Skeletal muscle cell (primary cell): ENCODE measurements at regions not wholly inside any gene's neighbourhood (a gene's known extent, or its start where the extent isn't known, plus 50 kb on each side); places are given as distances from the start of the nearest gene placed in this dataset.

Experiments
- DNase-seq: peaks from one replicate; pipeline ENCODE4 v3.0.0-alpha.2; 2010; ENCODE audit warnings: low read depth
- H3K4me3 ChIP-seq: 2 replicates; pipeline ENCODE4 v1.5.1; 2011; ENCODE audit warnings: low read depth, mild to moderate bottlenecking, control low read depth, low read length, moderate library complexity

DNA sequence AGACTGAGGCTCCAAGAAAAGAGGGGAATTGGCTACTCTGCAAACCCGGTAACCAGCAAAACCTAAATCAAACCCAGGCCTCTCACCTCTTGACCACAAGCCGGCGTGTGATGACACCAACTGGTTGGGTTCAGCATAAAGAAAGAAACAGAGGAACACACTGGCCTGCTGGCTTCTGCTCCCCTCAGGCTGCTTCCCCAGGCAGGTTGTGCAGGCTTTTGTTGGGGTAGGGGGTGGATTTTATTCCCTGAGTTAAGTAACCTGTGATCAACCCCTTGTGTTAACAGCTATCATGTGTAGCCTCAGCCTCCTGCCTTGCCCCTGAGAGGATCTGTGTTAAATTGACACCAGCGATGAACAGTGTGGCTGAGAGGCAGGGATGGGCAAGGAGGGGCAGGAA is 111.6 kb upstream of the ZBTB40 start:
- H3K4me3 ChIP-seq, result no peak overlapping the region
- no peak for DNase-seq

DNA sequence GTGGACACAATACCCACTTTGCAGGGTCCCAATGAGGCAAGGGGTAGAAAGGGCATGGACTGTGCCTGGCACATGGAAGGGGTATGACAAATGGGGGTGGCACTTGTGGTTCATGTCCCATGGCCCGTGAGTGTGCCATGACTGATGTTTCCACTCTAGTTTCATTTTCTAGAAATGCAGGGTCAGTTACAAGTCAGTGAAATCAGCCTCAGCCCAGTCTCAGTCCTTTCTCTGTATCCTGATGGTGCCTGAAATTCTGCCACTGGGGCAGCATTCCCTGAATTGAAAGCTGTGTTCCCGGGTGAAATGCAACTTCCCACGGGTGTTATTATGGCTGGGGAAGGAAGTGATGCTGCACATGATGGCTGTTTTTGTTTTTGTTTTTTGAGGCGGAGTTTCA is 110.8 kb upstream of the ZBTB40 start:
- DNase-seq, result no peak
- no peak overlapping the region for H3K4me3 ChIP-seq

DNA sequence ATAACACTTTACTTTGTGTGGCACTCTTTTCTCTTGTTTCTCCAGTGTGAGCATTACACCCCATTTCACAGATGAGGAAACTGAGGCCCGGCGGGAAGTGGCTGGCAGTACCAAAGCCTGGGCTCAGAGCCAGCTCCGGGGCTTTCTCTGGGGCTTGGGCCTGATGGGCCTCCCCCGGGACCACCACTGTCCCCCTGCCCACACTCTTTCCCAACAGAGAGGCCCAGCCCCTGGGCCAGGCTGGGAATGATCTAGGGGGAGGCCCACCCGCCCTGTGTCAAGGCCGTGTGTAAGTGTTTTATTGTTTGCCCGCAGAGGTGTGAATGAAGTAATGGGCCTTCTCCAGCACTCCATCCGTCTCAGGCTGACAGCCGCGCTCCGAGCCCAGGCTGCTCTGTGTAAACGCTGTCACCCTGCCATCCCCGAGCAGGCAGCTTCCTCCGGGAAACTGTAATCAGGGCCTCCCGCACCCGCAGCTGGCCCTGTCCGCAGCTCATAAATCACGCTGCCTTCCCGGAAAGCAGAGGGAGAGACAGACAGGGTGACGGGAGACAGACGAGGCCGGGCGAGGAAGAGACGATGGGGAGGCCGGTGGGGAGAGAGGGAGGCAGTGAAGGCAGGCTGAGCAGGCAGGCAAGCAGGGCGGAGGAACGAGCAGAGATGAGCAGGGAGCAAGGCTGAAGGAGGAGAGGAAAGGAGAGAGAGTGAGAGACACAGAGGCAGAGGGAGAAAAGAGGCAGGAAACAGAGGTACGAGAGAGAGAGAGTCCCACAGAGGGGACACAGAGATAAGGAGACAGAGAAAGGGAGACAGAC is 109.7 kb upstream of the ZBTB40 start:
- peak; percentile 17 for DNase-seq
- peak overlapping the region; percentile 25 for H3K4me3 ChIP-seq

DNA sequence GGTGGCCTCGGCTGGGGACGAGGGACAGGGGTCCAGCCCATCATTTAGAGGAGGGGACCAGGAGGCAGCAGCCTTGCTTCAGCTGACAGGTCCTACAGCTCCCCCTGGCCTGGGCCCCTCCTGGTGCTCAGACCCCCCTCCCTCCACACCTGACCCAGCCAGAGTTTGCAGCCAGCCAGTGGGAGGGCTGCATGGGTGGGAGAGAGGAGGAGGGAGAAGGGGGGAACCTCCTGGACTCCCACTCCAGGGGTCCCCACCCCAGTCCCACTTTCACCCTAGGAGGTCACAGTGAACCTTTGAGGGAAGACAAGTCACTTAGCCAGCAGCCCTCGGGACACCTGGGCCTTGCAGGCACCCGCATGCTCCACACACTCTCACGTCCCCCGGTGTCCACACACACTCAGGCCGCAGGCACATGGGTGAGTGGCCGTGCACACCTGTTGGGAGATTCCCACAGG is 108.9 kb upstream of the ZBTB40 start:
- no peak overlapping the region for H3K4me3 ChIP-seq
- no peak for DNase-seq

DNA sequence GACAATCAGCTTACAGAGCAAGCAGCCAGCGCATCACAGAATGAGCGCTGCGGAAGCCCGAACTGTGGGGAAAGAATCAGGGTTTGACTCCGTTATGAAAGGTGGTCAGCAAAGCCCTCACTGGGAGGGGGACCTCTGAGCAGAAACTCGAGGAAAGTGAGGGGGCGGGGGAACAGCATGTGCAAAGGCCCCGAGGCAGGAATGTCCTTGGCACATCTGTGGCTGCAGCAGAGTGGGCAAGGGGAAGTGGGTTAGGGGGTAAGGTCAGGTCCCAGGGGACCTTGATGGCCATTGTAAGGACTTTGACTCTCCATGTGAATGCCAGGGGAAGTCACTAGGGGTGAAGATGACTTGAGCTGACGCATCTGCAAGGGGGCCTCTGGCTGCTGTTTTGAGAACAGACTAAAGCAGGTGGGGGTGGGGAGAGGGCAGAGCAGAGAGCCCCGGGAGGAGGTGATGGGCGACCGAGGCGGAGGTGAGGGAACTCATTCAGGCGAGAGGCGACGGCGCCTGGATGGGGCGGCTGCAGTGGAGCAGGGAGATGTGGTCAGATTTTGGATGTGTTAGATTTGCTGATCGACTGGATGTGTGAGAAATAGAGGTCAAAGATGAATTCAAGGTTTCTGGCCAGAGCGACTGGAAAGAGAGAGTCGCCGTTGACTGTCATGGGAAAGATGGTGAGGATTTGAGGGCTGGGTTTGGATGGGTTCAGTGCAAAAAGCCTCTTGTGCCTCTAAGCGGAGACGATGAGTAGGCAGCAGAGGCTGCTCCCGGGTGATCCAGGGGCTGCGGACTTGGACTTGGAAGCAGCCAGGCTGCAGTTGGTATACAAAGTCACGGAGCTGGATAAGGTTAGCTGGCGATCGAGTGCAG is 108.0 kb upstream of the ZBTB40 start:
- DNase-seq, result no peak
- H3K4me3 ChIP-seq, result no peak overlapping the region

DNA sequence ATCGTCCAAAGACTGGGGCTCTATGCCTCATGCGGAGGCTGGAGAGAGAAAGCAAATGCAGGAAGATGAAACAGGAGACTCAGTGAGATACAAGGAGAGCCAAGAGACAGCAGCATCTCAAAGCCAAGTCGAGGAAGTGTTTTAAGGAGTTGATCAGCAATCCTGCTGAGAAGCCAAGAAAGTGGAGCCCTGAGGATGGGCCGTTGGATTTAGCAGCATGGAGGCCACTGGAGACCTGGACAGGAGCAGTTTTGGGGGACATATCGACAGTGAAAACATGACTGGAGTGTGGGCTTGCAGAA is 107.4 kb upstream of the ZBTB40 start:
- no peak for DNase-seq
- no peak overlapping the region for H3K4me3 ChIP-seq

DNA sequence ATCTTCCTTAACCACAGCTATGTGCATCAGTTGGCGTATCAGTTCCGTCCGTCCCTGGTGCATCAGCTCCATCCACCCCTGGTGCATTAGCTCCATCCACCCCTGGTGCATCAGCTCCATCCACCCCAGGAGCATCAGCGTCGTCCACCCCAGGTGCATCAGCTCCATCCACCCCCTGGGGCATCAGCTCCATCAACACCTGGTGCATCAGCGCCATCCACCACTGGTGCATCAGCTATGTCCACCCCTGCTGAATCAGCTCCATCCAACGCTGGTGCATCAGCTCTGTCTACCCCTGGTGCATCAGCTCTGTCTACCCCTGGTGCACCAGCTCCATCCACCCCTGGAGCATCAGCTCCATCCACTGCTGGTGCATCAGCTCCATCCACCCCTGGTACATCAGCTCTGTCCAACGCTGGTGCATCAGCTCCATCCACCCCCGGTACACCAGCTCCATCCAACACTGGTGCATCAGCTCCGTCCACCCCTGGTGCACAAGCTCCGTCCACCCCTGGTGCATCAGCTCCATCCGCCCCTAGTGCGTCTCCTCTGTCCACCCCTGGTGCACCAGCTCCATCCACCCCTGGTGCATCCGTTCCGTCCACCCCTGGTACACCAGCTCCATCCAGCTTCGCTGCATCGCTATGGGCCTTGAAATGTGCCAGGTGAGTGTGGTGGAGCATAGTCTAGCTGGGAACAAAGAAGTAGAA is 106.6 kb upstream of the ZBTB40 start:
- DNase-seq, result no peak
- H3K4me3 ChIP-seq, result no peak overlapping the region

DNA sequence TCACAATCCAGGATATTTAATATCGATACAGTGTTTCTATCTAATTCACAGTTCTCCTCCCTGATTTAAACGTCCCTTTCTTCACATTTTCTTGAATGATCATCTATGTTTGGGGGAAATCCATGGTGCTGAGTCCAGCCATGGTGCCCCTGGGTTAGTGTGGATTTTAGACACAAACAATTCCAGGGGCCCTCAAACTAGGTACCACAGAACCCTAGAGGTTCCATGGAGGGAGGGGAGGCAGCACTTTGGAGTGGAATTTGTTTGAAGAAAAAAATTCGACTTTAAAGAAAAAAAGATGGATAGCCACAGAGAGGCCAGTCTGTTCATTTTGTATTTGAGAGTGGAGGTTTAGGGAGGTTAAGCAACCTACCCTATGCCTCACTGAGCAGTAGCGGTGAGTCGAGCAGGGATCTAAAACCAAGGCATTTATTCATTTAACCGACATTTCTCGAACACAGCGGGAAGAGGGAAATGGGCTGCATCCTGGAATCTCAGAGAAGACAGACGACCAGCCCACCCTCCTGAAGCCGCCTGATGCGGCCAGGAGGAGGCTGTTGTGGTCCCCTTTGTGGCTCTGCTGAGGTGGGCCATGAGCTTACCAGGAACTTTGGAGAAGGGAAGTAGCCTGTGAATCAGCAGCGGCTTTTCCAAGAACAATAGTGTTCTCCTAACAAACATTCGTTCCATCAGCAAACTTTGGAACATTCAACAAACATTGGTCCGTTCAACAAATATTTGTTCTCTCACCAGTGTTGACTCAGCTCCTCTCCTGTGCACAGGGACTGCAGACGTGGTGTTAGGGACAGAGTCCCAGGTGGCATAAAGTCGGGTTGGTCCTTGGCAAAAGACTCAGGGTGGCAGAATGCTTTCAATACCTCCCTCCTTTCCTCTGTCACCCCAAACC is 103.5 kb upstream of the ZBTB40 start:
- no peak for DNase-seq

DNA sequence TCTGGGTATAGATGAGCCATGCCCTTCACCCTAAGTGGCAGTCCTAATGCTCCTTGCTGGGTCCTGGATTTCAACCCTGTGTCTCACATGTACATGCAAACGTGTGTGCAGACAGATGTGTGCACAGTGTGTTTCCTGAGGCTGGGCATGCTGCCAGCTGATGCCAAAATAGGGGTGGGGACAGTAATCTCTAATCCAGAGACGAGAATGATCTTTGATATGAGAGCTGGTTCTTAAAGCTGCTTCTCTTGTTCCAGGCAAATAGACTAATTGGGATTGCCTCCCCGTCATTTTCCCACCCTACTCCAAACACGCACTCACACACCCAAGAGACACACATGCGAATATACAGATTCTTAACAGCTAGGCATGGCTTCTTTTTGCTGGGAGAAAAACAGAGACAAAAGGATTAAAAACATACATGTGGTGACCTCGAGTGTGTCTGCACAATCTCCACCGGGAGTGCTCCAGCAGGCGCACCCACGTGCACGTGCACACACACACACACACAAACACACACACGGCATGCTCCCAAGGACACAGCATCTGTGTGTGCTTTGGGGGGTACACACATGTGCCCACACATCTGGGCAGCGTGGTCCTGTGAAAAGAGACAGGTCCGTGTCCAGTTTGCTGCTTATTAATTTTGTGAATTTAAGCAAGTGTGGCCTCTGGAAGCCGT is 102.1 kb upstream of the ZBTB40 start:
- no peak for DNase-seq
- H3K4me3 ChIP-seq, result no peak overlapping the region

More for the DNA sequence above, 103.5 kb upstream of the ZBTB40 start:
- no peak overlapping the region for H3K4me3 ChIP-seq

DNA sequence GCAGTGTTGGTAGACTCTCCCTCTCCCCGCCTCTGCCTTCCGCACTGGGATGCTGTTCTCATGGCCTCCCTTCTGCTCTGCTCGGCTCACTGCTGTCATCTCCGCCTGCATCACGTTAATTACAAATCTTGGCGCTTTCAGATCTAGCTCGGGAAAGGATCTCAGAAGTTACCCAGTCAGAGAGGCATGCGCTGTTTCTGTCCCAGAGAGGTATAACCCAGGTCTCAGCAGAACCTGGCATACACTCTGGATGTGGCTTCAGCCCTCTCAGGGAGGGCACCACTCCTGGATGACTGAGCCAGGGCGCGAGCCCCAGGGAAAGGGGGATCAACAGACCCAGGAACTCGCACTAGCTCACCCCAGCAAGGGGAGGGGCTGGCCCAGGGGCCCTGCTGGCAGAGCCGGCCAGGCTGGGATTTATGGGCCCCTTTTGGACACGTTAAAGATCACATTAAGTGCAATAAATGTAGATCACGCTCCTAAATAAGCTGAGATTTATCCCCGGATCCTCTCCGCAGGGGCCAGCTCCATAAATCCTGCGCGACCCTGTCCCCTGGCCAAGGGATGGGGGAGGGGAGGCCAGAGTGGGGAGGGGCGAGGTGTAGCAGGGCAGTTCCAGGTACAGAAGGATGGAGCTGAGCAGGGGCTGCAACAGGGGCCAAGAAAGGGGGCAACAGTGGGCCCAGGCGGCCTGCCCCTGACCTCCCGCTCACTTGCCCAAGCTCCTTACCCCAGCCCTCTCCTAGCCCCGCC is 101.3 kb upstream of the ZBTB40 start:
- DNase-seq, result no peak
- no peak overlapping the region for H3K4me3 ChIP-seq

DNA sequence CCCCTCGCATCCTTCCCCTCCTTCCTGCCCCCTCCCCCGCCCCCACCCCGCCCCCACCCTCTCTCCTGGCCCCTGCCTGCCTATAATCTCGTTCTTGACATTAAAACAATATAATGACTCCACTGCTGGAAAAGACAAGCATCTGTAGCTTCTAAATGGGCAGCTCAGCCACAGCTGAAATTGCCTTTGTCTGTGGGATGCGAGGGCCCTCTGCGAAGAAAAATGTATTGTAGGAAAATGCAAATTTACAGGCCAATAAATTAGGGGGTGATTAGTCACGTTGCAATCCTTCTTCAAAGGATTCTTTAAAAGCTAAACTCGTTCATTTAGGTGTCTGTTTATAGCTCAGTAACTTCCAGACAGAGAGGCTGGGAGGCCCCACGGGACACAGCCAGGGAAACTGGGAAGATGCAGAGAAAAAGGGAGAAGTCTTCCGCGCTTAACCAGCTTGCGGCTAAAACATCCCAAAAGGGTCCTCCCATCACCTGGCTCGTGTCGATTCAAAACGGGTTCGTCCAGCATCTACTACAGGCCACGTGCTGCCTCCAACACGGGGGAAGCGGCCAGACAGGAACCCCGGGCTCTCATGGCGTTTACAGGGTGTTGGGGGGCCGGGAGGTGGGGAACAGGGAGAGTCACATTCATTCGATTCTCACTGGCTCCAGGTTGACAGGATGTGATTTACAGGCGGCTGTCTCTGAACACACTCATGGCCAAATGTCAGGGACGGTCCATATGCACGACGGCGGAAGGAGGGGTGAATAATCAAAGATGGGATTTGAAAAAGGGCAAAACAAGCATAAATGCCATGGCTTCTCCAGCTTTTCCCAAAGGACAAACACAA is 100.5 kb upstream of the ZBTB40 start:
- H3K4me3 ChIP-seq, result no peak overlapping the region
- DNase-seq, result no peak

DNA sequence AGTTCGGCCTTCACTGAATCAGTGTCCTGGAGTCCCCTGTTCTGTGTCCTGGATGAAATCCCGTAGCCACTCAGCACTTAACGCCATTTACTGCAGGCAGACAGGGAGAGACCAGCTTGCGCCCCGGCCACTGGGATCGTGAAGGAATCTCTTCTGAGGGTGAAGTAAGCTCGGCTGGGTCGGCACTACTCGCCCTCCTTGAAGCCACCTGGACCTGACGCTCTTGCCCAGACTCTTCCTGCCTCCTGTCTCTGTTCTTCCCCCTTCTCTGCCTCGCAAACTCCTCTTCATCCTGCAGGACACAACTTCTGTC is 99.9 kb upstream of the ZBTB40 start:
- no peak overlapping the region for H3K4me3 ChIP-seq

DNA sequence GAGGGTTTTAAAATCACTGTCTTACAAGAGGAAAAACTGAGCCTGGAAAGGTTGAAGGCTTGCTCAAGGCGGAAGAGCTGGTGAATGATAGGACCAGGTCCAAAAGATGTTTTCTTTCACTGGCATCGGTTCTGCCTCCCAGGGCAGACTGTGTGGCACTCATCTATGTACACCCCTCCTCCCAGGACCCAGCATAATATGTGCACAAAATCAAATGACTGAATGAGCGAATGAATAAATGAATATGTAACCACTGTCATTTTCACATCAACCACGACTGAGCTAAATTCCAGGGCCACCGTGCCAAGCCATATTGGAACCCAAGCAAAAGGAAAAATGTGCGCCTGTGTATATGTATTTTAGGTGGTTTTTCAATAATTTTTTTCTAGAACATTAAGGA is 99.3 kb upstream of the ZBTB40 start:
- H3K4me3 ChIP-seq, result no peak overlapping the region
- DNase-seq, result no peak

More for the DNA sequence above, 99.9 kb upstream of the ZBTB40 start:
- DNase-seq, result no peak

DNA sequence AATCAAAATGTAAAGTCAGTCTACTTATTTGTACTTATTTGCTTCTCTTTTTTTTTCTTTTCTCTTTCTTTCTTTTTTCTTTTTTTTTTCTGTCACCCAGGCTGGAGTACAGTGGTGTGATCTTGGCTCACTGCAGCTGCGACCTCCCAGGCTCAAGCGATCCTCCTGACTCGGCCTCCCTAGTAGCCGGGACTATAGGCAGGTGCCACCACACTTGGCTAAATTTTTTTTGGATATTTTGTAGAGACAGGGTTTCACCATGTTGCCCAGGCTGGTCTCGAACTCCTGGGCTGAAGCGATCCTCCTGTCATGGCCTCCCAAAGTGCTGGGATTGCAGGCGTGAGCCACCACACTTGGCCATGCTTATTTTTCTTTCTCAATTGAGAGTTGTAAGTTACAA is 98.8 kb upstream of the ZBTB40 start:
- DNase-seq, result no peak
- no peak overlapping the region for H3K4me3 ChIP-seq

DNA sequence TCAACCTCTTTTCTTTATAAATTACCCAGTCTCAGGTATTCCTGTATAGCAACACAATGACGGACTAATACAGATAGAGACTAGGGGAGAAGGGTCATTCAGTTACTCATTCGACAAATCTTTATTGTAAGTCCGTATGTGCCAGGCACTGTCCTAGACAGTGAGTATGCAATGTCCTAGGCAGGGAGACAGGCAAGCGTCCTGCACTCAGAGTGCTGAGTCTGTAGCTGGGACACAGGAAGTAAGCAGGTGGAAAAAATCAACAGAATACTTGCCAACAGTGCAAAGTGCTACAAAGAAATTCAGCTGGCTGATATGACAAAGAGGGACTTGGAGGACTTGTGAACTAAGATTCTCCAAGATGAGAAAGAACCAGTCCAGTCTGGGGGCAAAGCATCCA is 92.2 kb upstream of the ZBTB40 start:
- no peak for DNase-seq
- H3K4me3 ChIP-seq, result no peak overlapping the region

DNA sequence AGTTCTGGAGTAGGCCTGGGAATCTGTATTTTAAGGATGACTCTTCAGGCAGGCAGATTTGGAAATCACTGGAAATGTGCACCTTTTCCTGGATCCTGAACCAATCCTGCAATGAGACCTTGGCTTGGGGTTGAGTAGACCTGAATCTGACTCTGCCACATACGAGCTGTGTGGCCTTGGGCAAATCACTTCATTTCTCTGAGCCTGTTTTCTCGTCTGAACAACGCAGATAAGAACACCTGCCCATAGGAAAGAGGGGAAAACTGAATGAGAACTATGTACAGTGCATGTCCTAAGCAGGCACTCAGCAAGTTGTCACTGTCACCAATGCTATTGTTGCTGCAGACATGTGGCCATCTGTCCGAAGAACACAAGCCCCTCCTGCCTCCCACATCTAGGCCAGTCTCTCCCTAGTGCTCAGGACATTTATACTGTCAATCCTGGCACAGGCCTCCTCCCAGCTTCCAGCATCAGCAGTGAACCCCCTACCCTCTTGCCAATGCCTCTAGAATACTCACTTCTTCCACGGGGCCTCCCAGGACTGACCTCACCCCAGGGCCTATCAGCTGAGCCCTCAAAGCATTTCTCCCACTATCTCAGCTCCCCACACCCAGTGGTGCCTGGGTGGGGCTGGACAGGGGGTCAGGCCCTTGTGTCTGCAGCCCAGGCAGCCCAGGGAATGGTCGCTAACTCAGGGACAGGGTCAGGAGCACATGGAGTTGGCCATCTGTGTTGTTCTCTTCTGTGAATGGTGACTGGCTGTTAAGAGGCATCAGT is 88.8 kb upstream of the ZBTB40 start:
- no peak for DNase-seq
- no peak overlapping the region for H3K4me3 ChIP-seq
